Kidney epithelial cell (primary cell): ENCODE measurements at regions not wholly inside any gene's neighbourhood (a gene's known extent, or its start where the extent isn't known, plus 50 kb on each side); places are given as distances from the start of the nearest gene placed in this dataset.

Experiments used
- DNase-seq: peaks from one replicate; pipeline ENCODE4 v3.0.0-alpha.2; 2010; ENCODE audit warnings: low read depth
- H3K27me3 ChIP-seq: 2 replicates; pipeline ENCODE4 v1.6.0; 2011; ENCODE audit warnings: low read length; ENCODE audit not compliant: control insufficient read depth, insufficient read depth
- H3K36me3 ChIP-seq: 2 replicates; pipeline ENCODE4 v1.5.1; 2011; ENCODE audit warnings: low read length; ENCODE audit not compliant: control insufficient read depth, insufficient read depth
- H3K4me3 ChIP-seq: 2 replicates; pipeline ENCODE4 v1.5.1; 2011; ENCODE audit warnings: low read depth, mild to moderate bottlenecking, control low read depth, low read length
- CTCF ChIP-seq: IDR thresholded peaks from 2 replicates; pipeline ENCODE4 v1.5.1; 2011; ENCODE audit warnings: mild to moderate bottlenecking, moderate library complexity, low read length, control low read depth, inconsistent platforms; ENCODE audit not compliant: insufficient read depth, poor library complexity, severe bottlenecking

GRCh38 chr9:75463871-75464270 is 375.6 kb downstream of the OSTF1 start:
- no peak for DNase-seq
- Histone ChIP-seq H3K36me3 (no peaks in the 10 kb centered on the region), H3K27me3 (no peaks in the 10 kb centered on the region), H3K4me3 (no peak overlapping the region)
- TF ChIP-seq CTCF: no peak

- no peak overlapping the region for H3K4me3 ChIP-seq
- H3K36me3 ChIP-seq: no peaks in the 10 kb centered on the region
- H3K27me3 ChIP-seq: no peaks in the 10 kb centered on the region
- DNase-seq: no peak
- TF ChIP-seq CTCF: no peak
Measured at GRCh38 chr9:75464726-75465125, 376.4 kb downstream of the OSTF1 start.

GRCh38 chr9:75467142-75467541 is 378.8 kb downstream of the OSTF1 start:
- Histone ChIP-seq H3K4me3 (no peak overlapping the region), H3K27me3 (no peaks in the 10 kb centered on the region), H3K36me3 (no peaks in the 10 kb centered on the region)
- TF ChIP-seq CTCF: no peak
- DNase-seq: no peak

- DNase-seq: no peak
- TF ChIP-seq CTCF: no peak
- Histone ChIP-seq H3K27me3 (no peaks in the 10 kb centered on the region), H3K4me3 (no peak overlapping the region), H3K36me3 (no peaks in the 10 kb centered on the region)
Measured at GRCh38 chr9:75471549-75472114, 383.3 kb downstream of the OSTF1 start.

- Histone ChIP-seq H3K27me3 (no peaks in the 10 kb centered on the region), H3K4me3 (no peak overlapping the region), H3K36me3 (no peaks in the 10 kb centered on the region)
- peak; percentile 11 for TF ChIP-seq CTCF
- DNase-seq: no peak
Measured at GRCh38 chr9:75482566-75482965, 394.3 kb downstream of the OSTF1 start.

- H3K27me3 ChIP-seq: no peaks in the 10 kb centered on the region
- no peak for DNase-seq
Measured at GRCh38 chr9:75483636-75484035, 395.3 kb downstream of the OSTF1 start.

More at GRCh38 chr9:75483636-75484035, 395.3 kb downstream of the OSTF1 start:
- Histone ChIP-seq H3K4me3 (no peak overlapping the region), H3K36me3 (no peaks in the 10 kb centered on the region)
- no peak for TF ChIP-seq CTCF
